NB4 (cell line): ENCODE measurements at regions not wholly inside any gene's neighbourhood (a gene's known extent, or its start where the extent isn't known, plus 50 kb on each side); places are given as distances from the start of the nearest gene placed in this dataset.

ENCODE experiments used
- DNase-seq: peaks from one replicate; pipeline ENCODE4 v3.0.0; 2010; ENCODE audit warnings: low read depth
- H3K4me3 ChIP-seq: one replicate; pipeline ENCODE4 v1.5.1; 2011; ENCODE audit warnings: mild to moderate bottlenecking, low read depth, low read length, moderate library complexity
- MAX ChIP-seq: IDR thresholded peaks from 2 replicates; pipeline ENCODE4 v1.6.1; 2011; ENCODE audit warnings: low read depth, low read length
- MYC ChIP-seq: IDR thresholded peaks from 2 replicates; pipeline ENCODE4 v1.6.1; 2011; ENCODE audit warnings: low read depth, low read length
- POLR2A ChIP-seq: IDR thresholded peaks from 2 replicates; pipeline ENCODE4 v1.6.1; 2011; ENCODE audit warnings: mild to moderate bottlenecking; ENCODE audit not compliant: insufficient read length; ENCODE audit errors: extremely low read depth
- TF ChIP-seq, protein P1 (sequence below): IDR thresholded peaks from one replicate; pipeline ENCODE4 v1.5.1; 2012; ENCODE audit warnings: low read depth, low read length

DNA sequence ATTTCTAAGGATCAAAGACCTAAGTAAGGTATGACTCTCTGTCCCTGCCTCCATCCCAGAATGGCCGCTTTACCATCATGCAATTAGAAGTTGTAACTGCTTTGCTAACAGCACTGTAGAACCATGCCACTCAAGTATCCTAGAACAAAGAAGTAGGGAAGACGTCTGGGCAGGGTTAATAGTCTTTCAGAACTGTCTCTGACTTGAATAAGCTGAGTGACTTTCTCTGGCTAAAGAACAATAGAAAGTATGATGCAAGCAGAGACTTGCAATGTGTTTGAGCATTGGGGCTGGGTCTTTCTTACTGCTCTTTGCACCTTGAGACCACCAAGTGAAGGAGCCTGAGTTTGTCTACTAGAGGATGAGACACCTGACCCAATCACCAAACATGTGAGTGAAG lies 279.6 kb upstream of the JAG1 start:
- no peak overlapping the region for H3K4me3 ChIP-seq
- DNase-seq = no peak
- TF ChIP-seq MAX = no peak
- no peak for TF ChIP-seq POLR2A
- no peak for TF ChIP-seq MYC
- TF ChIP-seq, protein P1, sequence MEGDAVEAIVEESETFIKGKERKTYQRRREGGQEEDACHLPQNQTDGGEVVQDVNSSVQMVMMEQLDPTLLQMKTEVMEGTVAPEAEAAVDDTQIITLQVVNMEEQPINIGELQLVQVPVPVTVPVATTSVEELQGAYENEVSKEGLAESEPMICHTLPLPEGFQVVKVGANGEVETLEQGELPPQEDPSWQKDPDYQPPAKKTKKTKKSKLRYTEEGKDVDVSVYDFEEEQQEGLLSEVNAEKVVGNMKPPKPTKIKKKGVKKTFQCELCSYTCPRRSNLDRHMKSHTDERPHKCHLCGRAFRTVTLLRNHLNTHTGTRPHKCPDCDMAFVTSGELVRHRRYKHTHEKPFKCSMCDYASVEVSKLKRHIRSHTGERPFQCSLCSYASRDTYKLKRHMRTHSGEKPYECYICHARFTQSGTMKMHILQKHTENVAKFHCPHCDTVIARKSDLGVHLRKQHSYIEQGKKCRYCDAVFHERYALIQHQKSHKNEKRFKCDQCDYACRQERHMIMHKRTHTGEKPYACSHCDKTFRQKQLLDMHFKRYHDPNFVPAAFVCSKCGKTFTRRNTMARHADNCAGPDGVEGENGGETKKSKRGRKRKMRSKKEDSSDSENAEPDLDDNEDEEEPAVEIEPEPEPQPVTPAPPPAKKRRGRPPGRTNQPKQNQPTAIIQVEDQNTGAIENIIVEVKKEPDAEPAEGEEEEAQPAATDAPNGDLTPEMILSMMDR = no peak

- no peak overlapping the region for H3K4me3 ChIP-seq
- no peak for DNase-seq
- TF ChIP-seq, protein P1 = no peak
- TF ChIP-seq POLR2A = no peak
Observed at GRCh38 chr20:10954137-10954840, 280.5 kb upstream of the JAG1 start.

DNA sequence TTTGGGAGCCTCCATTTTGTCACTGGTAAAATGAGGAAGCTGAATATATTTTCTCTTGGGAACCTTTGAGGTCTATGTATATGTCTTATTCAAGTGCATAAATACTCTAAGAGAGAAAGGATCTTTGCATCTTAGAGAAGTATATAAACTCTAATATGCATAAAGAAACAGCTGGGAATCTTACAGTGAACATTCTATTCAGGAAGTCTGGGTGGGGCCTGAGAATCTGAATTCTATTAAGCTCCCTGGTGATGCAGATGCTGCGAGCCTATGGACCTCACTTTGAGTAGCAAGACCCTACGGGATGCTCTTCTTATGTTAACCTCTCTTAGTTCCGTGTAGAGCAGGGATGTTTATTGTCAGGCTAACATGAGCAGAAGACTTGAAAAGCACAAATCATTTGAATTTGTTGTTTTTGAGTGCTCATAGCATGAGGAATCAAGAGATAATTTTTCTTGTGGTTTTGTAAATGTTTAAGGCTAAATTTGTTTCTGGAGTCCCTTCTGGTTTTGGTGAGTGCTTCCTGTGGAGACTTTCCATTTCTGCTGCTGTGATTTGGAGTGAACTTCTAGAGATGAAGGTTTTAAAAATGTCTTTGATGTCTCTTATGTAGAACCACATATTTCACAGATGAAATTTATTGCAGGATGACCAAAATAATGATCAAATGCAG lies 281.2 kb upstream of the JAG1 start:
- no peak overlapping the region for H3K4me3 ChIP-seq
- TF ChIP-seq MYC (no peak), MAX (no peak), POLR2A (no peak)
- DNase-seq = no peak

- no peak for TF ChIP-seq MAX
- no peak for TF ChIP-seq POLR2A
- TF ChIP-seq, protein P1 = no peak
- no peak for TF ChIP-seq MYC
- no peak for DNase-seq
- H3K4me3 ChIP-seq = no peak overlapping the region
Observed at GRCh38 chr20:10958279-10958678, 284.5 kb upstream of the JAG1 start.

GRCh38 chr20:10960416-10960815 lies 286.6 kb upstream of the JAG1 start:
- no peak for TF ChIP-seq MAX
- TF ChIP-seq, protein P1 = no peak

GRCh38 chr20:10961651-10962288 lies 288.0 kb upstream of the JAG1 start:
- no peak overlapping the region for H3K4me3 ChIP-seq
- no peak for DNase-seq
- no peak for TF ChIP-seq POLR2A
- TF ChIP-seq MYC = no peak
- TF ChIP-seq MAX = no peak
- TF ChIP-seq, protein P1 = no peak

More at GRCh38 chr20:10960416-10960815, 286.6 kb upstream of the JAG1 start:
- no peak for DNase-seq
- no peak overlapping the region for H3K4me3 ChIP-seq
